ENCODE measurements at regions not wholly inside any gene's neighbourhood (a gene's known extent, or its start where the extent isn't known, plus 50 kb on each side); places are given as distances from the start of the nearest gene placed in this dataset.

GRCh38 chr12:82565966-82566365 is 120.7 kb upstream of the TMTC2 start:
- FAIRE-seq (no peak), DNase-seq (ENCODE audit: insufficient read length, low spot score) (no peak)
- TF ChIP-seq, protein P1, sequence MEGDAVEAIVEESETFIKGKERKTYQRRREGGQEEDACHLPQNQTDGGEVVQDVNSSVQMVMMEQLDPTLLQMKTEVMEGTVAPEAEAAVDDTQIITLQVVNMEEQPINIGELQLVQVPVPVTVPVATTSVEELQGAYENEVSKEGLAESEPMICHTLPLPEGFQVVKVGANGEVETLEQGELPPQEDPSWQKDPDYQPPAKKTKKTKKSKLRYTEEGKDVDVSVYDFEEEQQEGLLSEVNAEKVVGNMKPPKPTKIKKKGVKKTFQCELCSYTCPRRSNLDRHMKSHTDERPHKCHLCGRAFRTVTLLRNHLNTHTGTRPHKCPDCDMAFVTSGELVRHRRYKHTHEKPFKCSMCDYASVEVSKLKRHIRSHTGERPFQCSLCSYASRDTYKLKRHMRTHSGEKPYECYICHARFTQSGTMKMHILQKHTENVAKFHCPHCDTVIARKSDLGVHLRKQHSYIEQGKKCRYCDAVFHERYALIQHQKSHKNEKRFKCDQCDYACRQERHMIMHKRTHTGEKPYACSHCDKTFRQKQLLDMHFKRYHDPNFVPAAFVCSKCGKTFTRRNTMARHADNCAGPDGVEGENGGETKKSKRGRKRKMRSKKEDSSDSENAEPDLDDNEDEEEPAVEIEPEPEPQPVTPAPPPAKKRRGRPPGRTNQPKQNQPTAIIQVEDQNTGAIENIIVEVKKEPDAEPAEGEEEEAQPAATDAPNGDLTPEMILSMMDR (IDR thresholded peaks at IDR 0.05; ENCODE audit: insufficient read depth, missing control alignments) = no peak

GRCh38 chr12:82567688-82568087 is 119.0 kb upstream of the TMTC2 start:
- no peak for FAIRE-seq

DNA sequence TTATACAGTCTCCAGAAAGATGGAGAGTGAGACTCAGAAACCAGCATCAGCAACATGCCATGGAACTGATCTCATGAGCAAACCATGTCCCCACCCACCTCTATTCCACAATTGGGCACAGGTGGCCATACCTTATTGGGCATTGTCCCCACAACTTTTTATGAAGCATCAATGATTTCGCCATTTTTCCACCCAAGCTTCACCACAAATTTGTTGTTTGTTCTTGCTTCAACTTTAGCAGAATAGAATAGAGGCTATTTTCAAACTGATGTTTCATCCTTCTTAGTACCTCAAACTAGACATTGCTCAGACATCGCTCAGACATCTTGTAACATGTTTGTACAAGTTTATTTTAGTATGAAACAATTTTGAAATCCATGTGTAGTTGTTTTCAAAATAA is 112.5 kb upstream of the TMTC2 start:
- TF ChIP-seq, protein P1 (IDR thresholded peaks at IDR 0.05; ENCODE audit: insufficient read depth, missing control alignments) = no peak
- DNase-seq (ENCODE audit: insufficient read length, low spot score) (no peak), FAIRE-seq (no peak)

More at GRCh38 chr12:82567688-82568087, 119.0 kb upstream of the TMTC2 start:
- TF ChIP-seq, protein P1 (IDR thresholded peaks at IDR 0.05; ENCODE audit: insufficient read depth, missing control alignments) = no peak
- no peak for DNase-seq (ENCODE audit: insufficient read length, low spot score)

DNA sequence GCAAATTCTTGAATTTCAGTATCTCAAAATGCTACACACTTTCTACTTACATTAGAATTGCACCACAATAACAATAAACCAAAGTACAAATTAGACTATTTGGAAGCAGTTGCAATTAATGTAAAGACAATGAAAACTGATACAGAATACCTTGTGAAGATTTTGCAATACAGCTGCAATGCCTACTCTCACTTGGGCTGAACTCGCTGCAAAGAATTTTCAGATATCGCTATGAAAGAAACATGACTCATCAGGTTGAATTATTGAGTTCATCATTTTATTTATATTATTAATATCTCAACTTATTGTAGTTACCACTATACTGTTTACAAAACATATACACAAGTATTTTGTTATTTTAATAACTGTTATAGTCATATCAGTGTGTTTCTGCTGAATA is 108.0 kb upstream of the TMTC2 start:
- no peak for DNase-seq (ENCODE audit: insufficient read length, low spot score)
- TF ChIP-seq, protein P1 (IDR thresholded peaks at IDR 0.05; ENCODE audit: insufficient read depth, missing control alignments) = no peak
- FAIRE-seq = no peak

GRCh38 chr12:82583756-82584155 is 103.0 kb upstream of the TMTC2 start:
- TF ChIP-seq, protein P1 (IDR thresholded peaks at IDR 0.05; ENCODE audit: insufficient read depth, missing control alignments) = no peak
- DNase-seq (ENCODE audit: insufficient read length, low spot score) (no peak), FAIRE-seq (no peak)

DNA sequence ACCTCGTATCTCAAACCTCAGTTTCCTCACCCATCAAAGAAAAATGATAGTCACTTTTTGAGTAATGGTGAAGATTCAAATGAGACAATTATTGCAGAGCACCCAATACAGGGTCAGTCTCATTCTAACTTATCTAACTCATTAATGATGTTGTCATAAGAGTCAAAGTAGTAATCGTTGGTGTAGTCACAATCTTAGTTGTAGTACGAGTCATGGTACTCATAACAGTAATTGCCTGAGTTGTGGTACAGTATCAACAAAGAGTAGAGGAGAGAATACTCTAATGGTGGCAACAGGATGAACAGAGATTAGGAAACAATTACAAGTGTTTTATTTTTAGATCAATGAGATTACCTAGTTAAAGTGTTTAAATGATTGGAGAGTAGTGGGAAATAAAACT is 93.6 kb upstream of the TMTC2 start:
- TF ChIP-seq, protein P1 (IDR thresholded peaks at IDR 0.05; ENCODE audit: insufficient read depth, missing control alignments) = no peak
- FAIRE-seq = no peak
- no peak for DNase-seq (ENCODE audit: insufficient read length, low spot score)

GRCh38 chr12:82593901-82594396 is 92.8 kb upstream of the TMTC2 start:
- TF ChIP-seq, protein P1 (IDR thresholded peaks at IDR 0.05; ENCODE audit: insufficient read depth, missing control alignments) = no peak
- FAIRE-seq (no peak), DNase-seq (ENCODE audit: insufficient read length, low spot score) (no peak)
